ENCODE measurements at regions not wholly inside any gene's neighbourhood (a gene's known extent, or its start where the extent isn't known, plus 50 kb on each side); places are given as distances from the start of the nearest gene placed in this dataset.

DNA sequence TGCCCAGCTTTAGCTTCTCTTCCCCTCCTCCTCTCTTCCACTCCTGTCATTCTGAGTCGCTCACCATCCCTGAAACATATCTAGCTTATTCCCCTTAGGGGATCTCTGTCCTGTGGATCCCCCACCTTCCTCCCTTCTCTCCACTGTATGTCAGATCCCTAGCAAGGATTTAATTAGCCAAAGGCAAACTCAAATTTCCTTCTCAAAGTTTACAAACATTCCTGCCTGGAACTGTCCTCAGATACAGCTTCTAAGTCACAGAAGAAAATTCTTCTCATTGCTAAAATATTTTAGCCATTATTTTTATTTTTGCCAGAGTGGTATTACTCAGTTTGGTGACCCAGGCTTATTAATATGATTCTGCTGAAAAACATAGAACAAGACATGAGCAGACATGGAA is 315.3 kb downstream of the CYP26B1 start:
- no peak for DNase-seq

GRCh38 chr2:71831193-71831577 is 316.5 kb downstream of the CYP26B1 start:
- DNase-seq = no peak

GRCh38 chr2:71830497-71831192 is 317.0 kb downstream of the CYP26B1 start:
- no peak for DNase-seq

GRCh38 chr2:71829008-71829407 is 318.7 kb downstream of the CYP26B1 start:
- DNase-seq = no peak

GRCh38 chr2:71827973-71828372 is 319.7 kb downstream of the CYP26B1 start:
- no peak for DNase-seq

GRCh38 chr2:71827524-71827901 is 320.1 kb downstream of the CYP26B1 start:
- no peak for DNase-seq

DNA sequence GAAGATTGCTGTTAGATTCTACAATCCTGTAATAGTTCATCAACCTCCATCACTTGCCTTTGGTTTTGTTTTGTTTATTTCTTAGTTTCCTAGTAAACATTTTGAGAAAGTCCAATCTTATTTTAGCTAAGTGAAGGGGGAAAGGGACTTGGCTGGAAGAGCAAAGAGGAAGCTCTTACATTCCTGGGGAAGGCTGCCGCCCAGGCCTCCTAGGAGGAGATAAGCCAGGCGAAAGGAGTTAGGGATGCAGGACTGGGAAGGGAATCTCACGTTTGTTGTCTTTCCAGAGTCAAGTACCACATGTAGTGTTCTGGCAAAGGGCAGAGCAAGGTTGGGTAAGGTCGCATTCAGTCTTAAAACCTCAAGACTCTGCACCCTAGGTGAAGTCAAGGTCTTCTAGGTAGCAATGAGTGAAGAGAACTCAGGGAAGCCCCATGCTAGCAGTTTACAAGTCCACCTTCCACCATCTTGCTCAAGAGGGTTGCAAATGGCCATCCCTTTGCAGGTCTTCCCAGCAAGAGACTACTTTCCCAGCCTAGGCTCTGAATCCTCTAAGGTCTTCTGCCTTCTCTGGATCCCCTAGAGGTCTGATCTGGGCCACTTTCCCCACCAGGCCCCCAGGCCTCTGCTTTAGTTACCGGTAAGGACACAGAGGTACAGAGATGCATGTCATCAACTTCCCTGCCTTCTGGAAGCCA is 320.7 kb downstream of the CYP26B1 start:
- DNase-seq = no peak

GRCh38 chr2:71826299-71826698 is 321.4 kb downstream of the CYP26B1 start:
- DNase-seq = no peak

GRCh38 chr2:71824436-71824835 is 323.2 kb downstream of the CYP26B1 start:
- no peak for DNase-seq

DNA sequence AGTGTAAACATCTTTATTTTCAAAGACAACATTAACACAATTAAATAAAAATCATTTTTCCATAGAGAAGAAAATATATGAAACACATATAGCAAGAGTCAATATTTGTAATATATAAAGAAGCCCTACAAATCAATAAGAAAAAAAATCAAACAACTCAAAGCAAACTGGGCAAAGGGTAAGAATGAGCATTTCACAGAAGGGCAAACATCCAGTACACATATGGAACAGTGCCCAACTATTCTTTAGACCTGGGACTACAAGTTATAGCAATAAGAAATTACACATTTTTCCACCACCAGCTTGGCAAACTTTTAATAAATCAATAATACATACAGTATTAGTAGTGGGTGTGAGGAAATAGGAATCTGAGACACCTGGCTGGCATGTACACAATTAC is 324.1 kb downstream of the CYP26B1 start:
- no peak for DNase-seq

GRCh38 chr2:71822463-71822862 is 325.2 kb downstream of the CYP26B1 start:
- no peak for DNase-seq

DNA sequence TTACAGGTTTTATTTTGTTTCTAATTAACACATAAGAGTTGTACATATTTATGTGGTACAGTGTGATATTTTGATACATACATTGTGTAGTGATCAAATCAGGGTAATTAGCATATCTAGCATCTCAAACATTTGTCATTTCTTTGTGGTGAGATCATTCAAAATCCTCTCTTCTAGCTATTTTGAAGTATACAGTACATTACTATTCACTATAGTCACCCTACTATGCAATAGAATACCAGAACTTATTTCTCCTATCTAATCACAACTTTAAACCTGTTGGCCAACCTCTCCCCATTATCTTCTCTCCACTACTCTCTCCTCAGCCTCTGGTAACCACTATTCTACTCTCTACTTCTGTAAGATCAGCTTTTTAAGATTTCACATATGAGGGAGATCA is 325.8 kb downstream of the CYP26B1 start:
- no peak for DNase-seq

DNA sequence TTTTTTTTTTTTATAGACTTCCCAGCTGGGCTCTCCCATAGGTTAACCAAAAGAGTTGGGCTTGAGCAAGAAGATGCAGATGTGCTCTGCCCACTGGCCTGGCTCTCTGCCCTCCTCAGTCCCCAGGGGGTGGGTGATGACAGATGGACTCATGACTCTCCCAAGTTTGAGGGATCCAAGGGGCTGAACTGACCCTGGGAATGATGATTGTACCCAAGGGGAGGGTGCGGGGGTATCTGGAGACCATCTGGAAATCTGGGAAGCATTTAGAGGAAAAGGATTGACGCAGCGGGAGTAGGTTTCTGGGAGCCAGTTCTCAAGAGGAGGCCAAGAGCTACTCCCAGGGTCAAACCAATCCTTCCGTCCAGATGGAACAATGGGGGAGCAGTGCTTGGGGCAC is 330.8 kb downstream of the CYP26B1 start:
- DNase-seq = no peak

- no peak for DNase-seq
Observed at GRCh38 chr2:71815701-71816474, 331.8 kb downstream of the CYP26B1 start.

- DNase-seq = no peak
Observed at GRCh38 chr2:71814885-71815284, 332.8 kb downstream of the CYP26B1 start.

- no peak for DNase-seq
Observed at GRCh38 chr2:71813807-71814470, 333.7 kb downstream of the CYP26B1 start.

GRCh38 chr2:71813315-71813714 is 334.3 kb downstream of the CYP26B1 start:
- no peak for DNase-seq

DNA sequence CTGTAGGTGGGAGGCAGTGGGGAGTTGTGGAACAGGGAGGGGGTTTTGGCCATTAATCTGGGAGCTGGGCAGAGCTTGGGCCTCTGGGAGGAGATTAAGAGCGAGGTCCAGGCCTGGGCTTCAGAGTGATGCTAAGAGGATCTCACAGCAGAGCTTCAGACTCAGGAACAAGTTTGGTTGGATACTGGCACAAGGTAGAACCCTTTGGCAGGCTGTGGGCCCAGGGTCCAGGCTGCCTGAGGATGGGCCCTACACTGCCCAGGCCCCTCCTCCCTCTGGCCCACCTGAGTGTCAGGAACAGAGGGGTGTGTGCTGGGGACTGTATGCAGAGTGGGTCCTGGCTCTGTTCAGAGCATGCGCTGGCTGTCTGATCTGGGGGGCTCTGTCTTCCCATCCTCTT is 334.9 kb downstream of the CYP26B1 start:
- no peak for DNase-seq

- DNase-seq = no peak
Observed at GRCh38 chr2:71811726-71812125, 335.9 kb downstream of the CYP26B1 start.

GRCh38 chr2:71811157-71811556 is 336.5 kb downstream of the CYP26B1 start:
- no peak for DNase-seq

DNA sequence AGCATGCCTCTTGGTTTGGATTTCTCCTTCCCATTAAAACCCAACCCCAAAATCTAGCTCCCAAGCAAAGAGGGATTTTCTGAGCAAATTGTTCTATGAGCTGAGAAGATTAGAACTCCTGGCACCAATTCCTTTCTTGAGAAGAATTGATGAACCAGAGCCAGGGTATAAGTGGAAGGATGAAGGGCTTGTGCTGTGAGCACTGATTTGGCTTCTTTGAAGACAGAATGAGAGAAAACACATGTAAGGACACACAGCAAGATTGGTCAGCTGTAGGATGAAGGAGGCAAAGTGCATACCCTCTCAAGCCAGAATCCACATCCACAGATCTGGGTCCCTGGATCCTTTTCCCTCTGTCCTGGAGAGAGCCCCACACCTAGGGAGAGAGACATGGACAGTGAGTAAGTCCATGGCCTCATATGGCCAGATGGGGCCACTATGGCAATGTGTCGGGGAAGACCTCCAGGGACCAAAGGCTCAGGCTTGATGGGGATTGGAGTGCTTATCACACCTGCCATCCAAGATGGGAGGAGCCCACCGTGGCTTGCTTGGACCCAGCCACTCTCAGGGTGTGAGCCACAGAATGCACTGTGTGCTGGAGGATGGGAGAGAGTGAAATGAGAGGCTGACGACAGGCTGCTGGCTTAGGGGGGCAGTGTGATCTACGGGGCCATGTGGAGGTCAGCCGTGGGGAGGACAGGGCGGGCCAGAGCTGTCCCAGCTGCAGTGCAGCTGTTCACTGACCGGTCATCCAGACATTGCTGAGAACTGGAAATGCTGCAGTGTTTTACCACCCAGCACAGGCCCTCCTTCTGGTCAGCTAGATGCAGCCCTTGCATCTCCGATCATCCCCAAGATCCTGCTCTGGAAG is 339.8 kb downstream of the CYP26B1 start:
- no peak for DNase-seq

- DNase-seq = no peak
Observed at GRCh38 chr2:71806432-71806831, 341.2 kb downstream of the CYP26B1 start.

All from NCI-H1105 (cell line).